Activated T-helper 9 cell treated with anti-CD3 and anti-CD28 coated beads, Interleukin-2, amount 50 U/mL, for 16 hours (primary cell): ENCODE measurements at regions not wholly inside any gene's neighbourhood (a gene's known extent, or its start where the extent isn't known, plus 50 kb on each side); places are given as distances from the start of the nearest gene placed in this dataset.
"Not testable (repeated sequence)": the region's sequence is repeated elsewhere in the genome, so short reads cannot be mapped to it uniquely, and the experiment has no call there.

ENCODE experiments used
- DNase-seq: peaks from one replicate; pipeline ENCODE4 v3.0.0-alpha.2; 2020; ENCODE audit warnings: low read depth

DNA sequence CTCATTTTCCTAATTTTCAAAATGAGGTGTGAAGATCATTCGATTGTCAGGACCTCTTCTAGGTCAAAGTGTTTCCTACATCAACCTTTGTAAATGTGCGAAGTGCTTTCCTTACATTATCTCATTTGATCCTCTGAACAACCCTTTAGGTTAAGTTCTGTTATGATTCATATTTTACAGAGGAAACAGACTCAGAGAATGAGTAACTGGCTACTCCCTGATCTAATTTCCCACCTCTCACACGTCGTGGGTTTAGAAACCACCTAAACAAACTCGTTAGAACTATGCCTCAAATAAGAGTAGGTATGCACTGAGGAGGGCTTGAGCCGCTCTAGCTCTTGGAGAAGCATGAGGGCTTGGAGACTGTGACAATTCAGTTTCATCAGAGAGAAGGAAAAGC lies 148.6 kb downstream of the CD47 start:
- no peak for DNase-seq

- no peak for DNase-seq
Observed at GRCh38 chr3:107939691-107940442, 151.0 kb downstream of the CD47 start.

DNA sequence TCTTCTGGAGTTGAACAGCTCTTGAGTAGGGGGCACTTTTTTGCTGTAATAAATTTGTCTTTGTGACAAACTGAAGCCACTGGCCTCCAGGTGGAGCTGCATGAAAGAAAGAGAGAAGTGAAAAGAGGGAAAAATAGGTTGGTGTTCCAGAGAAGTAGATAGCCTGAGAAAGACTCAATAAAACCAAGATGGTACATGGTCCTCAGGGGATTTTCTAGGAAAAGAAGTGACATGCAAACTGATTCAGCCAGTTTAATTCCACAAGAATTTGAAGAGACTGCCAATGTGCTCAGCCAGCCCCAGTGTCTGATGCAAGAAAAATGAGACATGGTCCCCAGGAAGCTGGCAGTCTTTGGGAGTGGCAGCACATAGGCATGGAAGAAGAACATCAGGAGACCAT lies 152.7 kb downstream of the CD47 start:
- DNase-seq: no peak

DNA sequence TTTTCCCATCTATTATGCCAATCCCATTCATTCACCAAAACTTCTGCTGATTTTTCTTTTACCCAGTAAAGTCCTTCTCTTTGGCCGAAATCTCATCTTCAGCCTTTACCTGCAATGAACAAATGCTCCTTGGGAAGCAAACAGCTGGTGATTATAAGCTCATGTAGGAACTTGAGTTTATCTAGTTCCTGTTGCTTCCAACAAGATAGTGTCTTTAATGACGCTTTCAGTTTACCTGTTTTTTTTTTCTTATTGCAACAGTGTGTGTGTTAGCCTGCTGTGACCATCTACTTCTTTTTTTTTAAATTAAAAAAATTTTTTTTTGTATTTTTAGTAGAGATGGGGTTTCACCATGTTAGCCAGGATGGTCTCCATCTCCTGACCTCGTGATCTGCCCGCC lies 156.0 kb downstream of the CD47 start:
- no peak for DNase-seq

DNA sequence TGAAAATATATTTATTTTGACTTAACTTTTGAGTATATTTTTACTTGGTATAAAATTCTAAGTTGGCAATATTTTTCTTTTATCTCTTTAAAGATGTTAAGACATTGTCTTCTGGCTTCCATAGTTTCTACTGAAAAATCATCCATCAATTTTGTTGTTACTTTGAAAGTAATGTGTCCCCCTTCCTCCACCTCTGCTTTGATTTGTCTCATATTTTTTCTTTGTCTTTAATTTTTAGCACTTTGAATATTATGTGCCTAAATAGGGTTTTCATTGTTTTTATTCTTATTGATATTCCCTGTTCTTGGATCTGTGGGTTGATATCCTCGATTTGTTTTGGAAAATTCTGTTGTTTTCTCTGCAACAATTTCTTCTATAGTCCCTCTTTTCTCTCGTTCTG lies 157.4 kb downstream of the CD47 start:
- no peak for DNase-seq

GRCh38 chr3:107931326-107931725 lies 159.5 kb downstream of the CD47 start:
- no peak for DNase-seq

DNA sequence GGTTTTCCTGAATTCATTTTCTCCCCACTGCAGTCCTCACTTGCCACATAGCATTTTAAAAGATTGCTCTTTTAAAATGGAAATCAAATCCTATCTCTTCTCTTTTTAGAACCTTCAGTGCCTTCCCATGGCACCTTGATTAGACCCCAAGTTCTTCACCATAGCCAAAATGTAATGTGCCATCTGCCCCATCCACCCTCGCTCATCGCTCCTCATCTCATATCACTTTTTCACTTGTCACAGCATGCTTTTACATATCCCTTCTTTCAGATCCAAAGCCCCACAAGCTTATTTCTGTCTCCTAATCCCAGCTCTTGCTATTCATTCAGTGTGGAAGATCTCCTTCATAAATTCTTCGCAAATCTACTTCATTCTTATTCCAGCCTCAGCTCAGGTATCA lies 161.7 kb downstream of the CD47 start:
- no peak for DNase-seq

GRCh38 chr3:107928084-107928445 lies 162.8 kb downstream of the CD47 start:
- no peak for DNase-seq

- peak; percentile 59 for DNase-seq
Observed at GRCh38 chr3:107927361-107928083, 163.3 kb downstream of the CD47 start.

DNA sequence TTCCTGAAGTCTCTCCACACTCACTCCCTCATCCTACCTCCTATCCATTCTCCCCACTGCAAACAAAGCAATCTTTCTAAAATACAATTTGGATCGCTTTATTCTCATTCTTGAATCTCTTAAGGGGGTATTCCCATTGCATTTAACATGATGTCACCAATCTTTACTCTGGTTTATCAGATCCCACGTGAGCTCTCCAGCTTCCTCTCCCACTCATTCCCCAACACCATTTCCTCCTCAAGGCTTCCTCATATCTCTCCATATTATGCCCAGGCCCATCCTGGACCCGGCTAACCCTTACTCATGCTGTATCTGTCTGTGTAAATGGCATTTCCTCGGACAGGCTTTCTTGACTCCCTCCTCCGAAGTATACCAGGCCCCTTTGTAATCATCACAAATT lies 165.0 kb downstream of the CD47 start:
- DNase-seq: no peak

GRCh38 chr3:107921038-107921437 lies 169.8 kb downstream of the CD47 start:
- no peak for DNase-seq

DNA sequence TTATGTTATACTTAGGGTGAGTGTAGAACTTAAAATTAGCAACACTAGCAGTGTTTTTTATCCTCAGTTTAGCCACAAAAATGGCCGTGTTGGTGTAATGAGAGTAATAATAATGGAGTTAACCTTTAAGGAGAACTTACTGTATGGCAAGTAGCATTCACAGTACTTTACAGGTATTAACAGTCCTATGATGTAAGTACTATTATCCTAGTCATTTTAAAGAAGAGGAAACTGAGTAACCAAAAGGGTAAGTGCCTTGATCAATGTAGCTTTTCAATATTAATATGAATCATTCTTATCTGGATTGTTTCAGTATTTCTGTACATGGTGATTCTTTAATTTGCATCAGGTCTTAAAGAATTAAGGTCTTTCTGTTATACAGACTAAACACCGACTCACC lies 170.3 kb downstream of the CD47 start:
- DNase-seq: no peak

- DNase-seq: no peak
Observed at GRCh38 chr3:107919239-107919638, 171.6 kb downstream of the CD47 start.

- no peak for DNase-seq
Observed at GRCh38 chr3:107916171-107916570, 174.7 kb downstream of the CD47 start.

DNA sequence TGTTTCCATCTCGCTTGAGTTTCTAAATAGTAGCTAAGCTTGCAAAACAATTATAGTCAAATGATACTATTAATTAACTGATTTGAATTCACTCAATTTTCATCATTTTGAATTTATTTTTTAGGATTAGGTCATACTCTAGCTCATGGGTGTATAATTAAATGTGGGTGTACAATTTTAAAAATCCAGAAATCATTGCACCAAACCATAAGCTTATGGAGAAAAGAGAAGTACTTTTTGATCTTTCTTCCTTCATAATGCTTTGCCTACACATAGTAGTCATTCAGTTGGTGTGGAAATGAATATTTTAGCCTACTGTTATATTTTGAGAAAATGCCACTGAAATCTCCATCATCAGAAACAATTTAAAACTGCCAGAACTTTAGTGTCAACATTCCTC lies 175.1 kb downstream of the CD47 start:
- no peak for DNase-seq

DNA sequence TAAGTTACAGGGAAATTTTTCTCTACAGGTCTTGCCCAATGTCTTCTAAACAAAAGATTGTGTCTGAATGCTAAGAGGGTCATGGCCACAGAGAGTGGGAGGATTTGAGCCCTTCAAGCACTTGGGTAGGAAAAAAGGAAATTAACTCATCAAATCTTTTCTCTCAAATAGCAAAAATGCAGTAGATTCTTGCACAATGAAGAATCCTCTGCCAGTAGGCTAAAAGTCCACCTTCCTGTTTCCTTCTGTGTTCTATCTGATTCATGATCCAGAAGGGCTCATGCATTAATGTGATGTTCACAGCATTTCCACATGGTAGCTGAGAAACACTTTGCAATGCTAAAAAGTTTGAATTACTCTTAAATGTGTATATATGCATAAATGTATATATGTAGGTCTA lies 177.1 kb downstream of the CD47 start:
- no peak for DNase-seq

- no peak for DNase-seq
Observed at GRCh38 chr3:107911337-107912000, 179.4 kb downstream of the CD47 start.

GRCh38 chr3:107910713-107911259 lies 180.0 kb downstream of the CD47 start:
- no peak for DNase-seq

DNA sequence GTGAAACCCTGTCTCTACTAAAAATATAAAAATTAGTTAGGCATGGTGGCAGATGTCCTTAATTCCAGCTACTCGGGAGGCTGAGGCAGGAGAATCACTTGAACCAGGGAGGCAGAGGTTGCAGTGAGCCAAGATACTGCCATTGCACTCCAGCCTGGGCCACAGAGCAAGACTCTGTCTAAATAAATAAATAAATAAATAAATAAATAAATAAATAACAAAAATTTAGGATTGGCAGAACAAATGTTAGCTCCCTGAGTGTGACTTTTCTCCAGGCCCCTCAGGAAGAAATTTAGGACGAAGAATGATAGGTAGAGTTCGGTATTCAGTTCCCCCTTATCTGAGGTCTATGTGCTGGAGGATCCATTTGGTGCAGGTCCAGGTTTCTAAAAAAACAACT lies 181.2 kb downstream of the CD47 start:
- not testable (repeated sequence) for DNase-seq

DNA sequence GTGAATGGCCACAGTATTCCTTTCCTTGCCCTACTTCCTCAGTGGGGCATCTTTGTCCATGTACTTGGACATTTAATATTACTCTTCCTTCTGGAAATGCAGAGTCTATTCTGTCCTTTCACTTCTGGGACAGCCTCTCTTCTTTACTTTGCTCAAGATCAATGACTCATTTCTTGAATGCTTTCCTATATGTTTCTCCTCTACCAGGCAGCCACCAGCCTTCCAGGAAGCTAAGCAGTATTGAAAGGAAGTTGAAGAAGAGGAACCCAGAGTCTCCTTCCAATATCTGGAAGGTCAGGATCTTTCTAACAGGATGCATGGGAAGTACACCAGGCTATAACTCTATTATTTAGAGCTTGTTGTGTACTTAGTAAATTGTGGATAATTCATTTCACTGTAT lies 182.8 kb downstream of the CD47 start:
- DNase-seq: no peak

DNA sequence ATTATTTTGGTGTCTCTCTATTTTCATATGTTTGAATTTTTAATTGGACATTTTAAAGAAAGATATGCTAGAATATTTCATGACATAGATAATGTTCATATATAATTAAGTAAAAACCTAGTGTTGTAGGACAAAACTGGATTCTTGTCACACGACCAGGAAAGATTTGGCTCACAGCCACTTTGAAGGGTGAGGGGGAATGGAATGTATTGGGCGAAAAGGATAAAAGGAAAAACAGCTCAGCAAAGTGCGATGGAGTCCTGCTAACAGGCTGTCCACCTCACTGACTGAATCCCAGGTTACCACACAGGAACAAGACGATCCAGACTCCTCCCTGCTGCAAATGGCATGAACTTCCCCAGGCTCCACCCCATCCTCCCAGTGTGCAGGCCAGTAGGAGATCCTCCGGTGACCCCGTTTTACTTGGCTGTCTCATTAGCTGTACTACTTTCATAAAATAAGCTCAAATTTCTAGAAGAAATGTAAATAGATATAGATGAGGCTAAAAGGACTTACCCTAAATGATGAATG lies 186.2 kb downstream of the CD47 start:
- no peak for DNase-seq

- DNase-seq: no peak
Observed at GRCh38 chr3:107899990-107900651, 190.7 kb downstream of the CD47 start.
